ENCODE measurements at regions not wholly inside any gene's neighbourhood (a gene's known extent, or its start where the extent isn't known, plus 50 kb on each side); places are given as distances from the start of the nearest gene placed in this dataset.

GRCh38 chr14:61643555-61643954, 51.8 kb upstream of the HIF1A start:
- Histone ChIP-seq H3K27me3 (no peaks in the 10 kb centered on the region), H3K4me3 (no peak overlapping the region), H3K36me3 (no peaks in the 10 kb centered on the region), H3K27ac (no peak overlapping the region), H3K9me3 (no peaks in the 10 kb centered on the region), H3K4me1 (peaks cover 0 to 6% (median 0%) of the 10 kb centered on the region in 4 donors)
- no peak for TF ChIP-seq EP300 (IDR thresholded peaks at IDR 0.05)
- TF ChIP-seq, protein P1, sequence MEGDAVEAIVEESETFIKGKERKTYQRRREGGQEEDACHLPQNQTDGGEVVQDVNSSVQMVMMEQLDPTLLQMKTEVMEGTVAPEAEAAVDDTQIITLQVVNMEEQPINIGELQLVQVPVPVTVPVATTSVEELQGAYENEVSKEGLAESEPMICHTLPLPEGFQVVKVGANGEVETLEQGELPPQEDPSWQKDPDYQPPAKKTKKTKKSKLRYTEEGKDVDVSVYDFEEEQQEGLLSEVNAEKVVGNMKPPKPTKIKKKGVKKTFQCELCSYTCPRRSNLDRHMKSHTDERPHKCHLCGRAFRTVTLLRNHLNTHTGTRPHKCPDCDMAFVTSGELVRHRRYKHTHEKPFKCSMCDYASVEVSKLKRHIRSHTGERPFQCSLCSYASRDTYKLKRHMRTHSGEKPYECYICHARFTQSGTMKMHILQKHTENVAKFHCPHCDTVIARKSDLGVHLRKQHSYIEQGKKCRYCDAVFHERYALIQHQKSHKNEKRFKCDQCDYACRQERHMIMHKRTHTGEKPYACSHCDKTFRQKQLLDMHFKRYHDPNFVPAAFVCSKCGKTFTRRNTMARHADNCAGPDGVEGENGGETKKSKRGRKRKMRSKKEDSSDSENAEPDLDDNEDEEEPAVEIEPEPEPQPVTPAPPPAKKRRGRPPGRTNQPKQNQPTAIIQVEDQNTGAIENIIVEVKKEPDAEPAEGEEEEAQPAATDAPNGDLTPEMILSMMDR (IDR thresholded peaks at IDR 0.05): no peak
- no peak for TF ChIP-seq POLR2A (IDR thresholded peaks at IDR 0.05)
- WGBS, 2 donors: 93 to 98% methylated on average over 3 of the region's 3 CpGs
- intact Hi-C loops (cut with DNase I): no loop called here
- no peak for DNase-seq

DNA sequence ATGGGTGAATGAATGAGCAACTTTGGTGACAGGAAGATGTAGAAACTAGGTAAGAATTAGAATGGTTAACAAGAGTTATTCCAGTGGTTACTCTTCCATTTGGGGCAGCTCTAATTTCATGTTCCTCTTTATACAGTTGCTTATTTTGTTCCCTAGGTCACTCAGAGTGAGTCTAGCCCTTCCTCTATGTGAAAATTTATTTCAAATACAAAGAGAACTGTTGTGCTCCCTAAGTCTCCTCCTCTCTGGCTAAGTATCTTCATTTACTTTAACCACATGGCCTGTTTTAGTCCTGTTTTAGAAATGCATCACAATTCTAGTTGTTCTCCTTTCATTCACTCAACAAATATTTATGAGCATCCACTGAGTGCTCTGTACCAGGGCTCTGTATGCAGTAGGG, 51.1 kb upstream of the HIF1A start:
- DNase-seq: no peak
- Histone ChIP-seq H3K27ac (no peak overlapping the region), H3K4me1 (no peaks in the 10 kb centered on the region), H3K36me3 (no peaks in the 10 kb centered on the region), H3K9me3 (no peaks in the 10 kb centered on the region), H3K27me3 (no peaks in the 10 kb centered on the region), H3K4me3 (no peak overlapping the region)
- intact Hi-C loops (cut with DNase I): no loop called here
- TF ChIP-seq EP300 (IDR thresholded peaks at IDR 0.05): no peak
- TF ChIP-seq, protein P1 (IDR thresholded peaks at IDR 0.05): no peak
- no peak for TF ChIP-seq POLR2AphosphoS5 (IDR thresholded peaks at IDR 0.05)
- no peak for TF ChIP-seq POLR2A (IDR thresholded peaks at IDR 0.05)

DNA sequence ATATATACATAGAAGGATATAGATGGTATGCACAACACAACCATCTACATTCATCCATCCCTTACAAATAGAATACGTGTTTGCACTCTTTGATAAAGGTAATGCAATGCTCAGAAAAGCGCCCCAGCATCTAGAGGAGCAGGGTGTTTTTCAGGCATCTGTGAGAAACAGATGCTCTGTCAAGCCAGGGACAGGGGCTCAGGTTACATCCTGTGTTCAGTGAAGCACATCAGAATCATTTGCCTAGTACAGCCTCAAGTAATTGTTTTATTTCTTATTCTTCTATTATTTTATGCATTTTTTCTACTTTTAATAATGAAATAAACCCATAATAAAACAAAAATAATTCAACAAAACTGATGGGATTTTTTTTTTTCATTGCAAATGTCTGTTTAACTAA, 50.5 kb upstream of the HIF1A start:
- H3K4me3 ChIP-seq: no peak overlapping the region
- H3K9me3 ChIP-seq: no peaks in the 10 kb centered on the region
- WGBS, 2 donors: 47 to 78% methylated on average over 2 of the region's 2 CpGs
- intact Hi-C loops (cut with DNase I): no loop called here
- H3K36me3 ChIP-seq: no peaks in the 10 kb centered on the region
- no peak for DNase-seq
- H3K4me1 ChIP-seq: no peaks in the 10 kb centered on the region
- no peak overlapping the region for H3K27ac ChIP-seq
- no peaks in the 10 kb centered on the region for H3K27me3 ChIP-seq
- TF ChIP-seq POLR2AphosphoS5 (IDR thresholded peaks at IDR 0.05) (no peak), POLR2A (IDR thresholded peaks at IDR 0.05) (no peak), EP300 (IDR thresholded peaks at IDR 0.05) (no peak)
- TF ChIP-seq, protein P1 (IDR thresholded peaks at IDR 0.05): no peak

DNA sequence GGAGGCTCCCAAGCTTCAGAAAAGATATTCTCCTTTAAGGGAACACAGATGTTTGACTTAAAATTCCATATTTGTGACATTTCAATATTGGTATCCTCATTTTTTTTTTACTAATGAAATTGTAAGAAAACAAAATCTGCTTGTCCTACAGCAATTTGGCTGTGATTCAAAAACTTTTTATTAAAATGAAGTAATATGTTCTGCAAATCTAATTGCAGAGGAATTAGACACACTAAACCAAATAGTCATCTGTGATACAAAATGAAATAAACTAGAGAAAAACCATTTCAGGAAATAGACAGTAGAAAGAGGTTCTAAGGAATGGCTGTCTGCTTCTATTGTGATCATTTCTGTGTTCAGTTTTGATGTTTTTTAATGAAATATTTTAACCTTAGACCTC, 50.1 kb upstream of the HIF1A start:
- Histone ChIP-seq H3K27me3 (no peaks in the 10 kb centered on the region), H3K27ac (no peak overlapping the region), H3K4me1 (no peaks in the 10 kb centered on the region), H3K36me3 (no peaks in the 10 kb centered on the region), H3K4me3 (no peak overlapping the region), H3K9me3 (no peaks in the 10 kb centered on the region)
- intact Hi-C loops (cut with DNase I): no loop called here
- no peak for TF ChIP-seq EP300 (IDR thresholded peaks at IDR 0.05)
- TF ChIP-seq POLR2AphosphoS5 (IDR thresholded peaks at IDR 0.05): no peak
- TF ChIP-seq, protein P1 (IDR thresholded peaks at IDR 0.05): no peak
- TF ChIP-seq POLR2A (IDR thresholded peaks at IDR 0.05): no peak
- DNase-seq: no peak

Data from sigmoid colon (tissue), 6 donors.